Neural cell (in vitro differentiated cells): ENCODE measurements at regions not wholly inside any gene's neighbourhood (a gene's known extent, or its start where the extent isn't known, plus 50 kb on each side); places are given as distances from the start of the nearest gene placed in this dataset.

Experiments
- EZH2 ChIP-seq: fragments of 200-600, 300-800 bp; shearing (Covaris generic), sonication (generic); IDR thresholded peaks from 2 replicates; pipeline ENCODE4 v1.6.1; 2014; ENCODE audit warnings: antibody characterized with exemption, low read length, borderline replicate concordance, mild to moderate bottlenecking; ENCODE audit not compliant: insufficient read depth, poor library complexity, severe bottlenecking
- MXI1 ChIP-seq: fragments of 450-650 bp; conservative IDR thresholded peaks from 2 replicates; pipeline ENCODE4 v1.6.1; 2014; ENCODE audit warnings: antibody characterized with exemption, mild to moderate bottlenecking; ENCODE audit not compliant: poor library complexity, severe bottlenecking
- POLR2AphosphoS5 ChIP-seq: IDR thresholded peaks from 2 replicates; pipeline ENCODE4 v1.6.1; 2012
- RAD21 ChIP-seq: fragments of 450-650 bp; conservative IDR thresholded peaks from 2 replicates; pipeline ENCODE4 v1.6.1; 2014; ENCODE audit warnings: antibody characterized with exemption, mild to moderate bottlenecking, moderate library complexity
- SMC3 ChIP-seq: fragments of 450-650 bp; conservative IDR thresholded peaks from 2 replicates; pipeline ENCODE4 v1.6.1; 2014; ENCODE audit warnings: antibody characterized with exemption, mild to moderate bottlenecking, moderate library complexity; ENCODE audit not compliant: poor library complexity
- TAF1 ChIP-seq: IDR thresholded peaks from 2 replicates; pipeline ENCODE4 v1.6.1; 2012; ENCODE audit warnings: low read depth
- TF ChIP-seq, protein P1 (sequence below): fragments of 450-650 bp; IDR thresholded peaks from 2 replicates; pipeline ENCODE4 v1.5.1; 2014; ENCODE audit warnings: antibody characterized with exemption, mild to moderate bottlenecking, moderate library complexity; ENCODE audit not compliant: poor library complexity, severe bottlenecking
- TF ChIP-seq, protein P2 (sequence below): IDR thresholded peaks from 2 replicates; pipeline ENCODE4 v1.6.1; 2012; ENCODE audit warnings: borderline replicate concordance

DNA sequence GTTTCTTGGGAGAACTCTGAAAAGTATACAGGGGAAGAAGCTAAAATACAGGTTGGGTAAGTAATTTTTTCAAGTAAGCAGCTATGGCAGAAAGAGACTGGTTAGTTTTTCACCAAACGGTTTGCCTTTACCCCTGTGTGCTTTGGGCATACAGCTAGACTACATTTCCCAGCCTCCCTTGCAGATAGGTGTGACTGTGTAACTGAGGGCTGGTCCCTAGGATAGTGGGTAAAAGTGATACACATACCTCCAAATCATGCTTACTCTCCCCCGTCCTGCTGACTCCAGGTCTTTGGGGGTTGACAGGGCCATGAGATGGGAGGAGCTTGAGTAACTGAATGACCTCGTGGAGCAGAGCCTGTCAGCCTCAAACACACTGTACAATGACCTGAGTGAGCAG lies 208.6 kb upstream of the GDNF start:
- TF ChIP-seq, protein P1, sequence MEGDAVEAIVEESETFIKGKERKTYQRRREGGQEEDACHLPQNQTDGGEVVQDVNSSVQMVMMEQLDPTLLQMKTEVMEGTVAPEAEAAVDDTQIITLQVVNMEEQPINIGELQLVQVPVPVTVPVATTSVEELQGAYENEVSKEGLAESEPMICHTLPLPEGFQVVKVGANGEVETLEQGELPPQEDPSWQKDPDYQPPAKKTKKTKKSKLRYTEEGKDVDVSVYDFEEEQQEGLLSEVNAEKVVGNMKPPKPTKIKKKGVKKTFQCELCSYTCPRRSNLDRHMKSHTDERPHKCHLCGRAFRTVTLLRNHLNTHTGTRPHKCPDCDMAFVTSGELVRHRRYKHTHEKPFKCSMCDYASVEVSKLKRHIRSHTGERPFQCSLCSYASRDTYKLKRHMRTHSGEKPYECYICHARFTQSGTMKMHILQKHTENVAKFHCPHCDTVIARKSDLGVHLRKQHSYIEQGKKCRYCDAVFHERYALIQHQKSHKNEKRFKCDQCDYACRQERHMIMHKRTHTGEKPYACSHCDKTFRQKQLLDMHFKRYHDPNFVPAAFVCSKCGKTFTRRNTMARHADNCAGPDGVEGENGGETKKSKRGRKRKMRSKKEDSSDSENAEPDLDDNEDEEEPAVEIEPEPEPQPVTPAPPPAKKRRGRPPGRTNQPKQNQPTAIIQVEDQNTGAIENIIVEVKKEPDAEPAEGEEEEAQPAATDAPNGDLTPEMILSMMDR: no peak
- no peak for TF ChIP-seq TAF1
- TF ChIP-seq EZH2: no peak
- no peak for TF ChIP-seq RAD21
- TF ChIP-seq POLR2AphosphoS5: no peak
- TF ChIP-seq, protein P2, sequence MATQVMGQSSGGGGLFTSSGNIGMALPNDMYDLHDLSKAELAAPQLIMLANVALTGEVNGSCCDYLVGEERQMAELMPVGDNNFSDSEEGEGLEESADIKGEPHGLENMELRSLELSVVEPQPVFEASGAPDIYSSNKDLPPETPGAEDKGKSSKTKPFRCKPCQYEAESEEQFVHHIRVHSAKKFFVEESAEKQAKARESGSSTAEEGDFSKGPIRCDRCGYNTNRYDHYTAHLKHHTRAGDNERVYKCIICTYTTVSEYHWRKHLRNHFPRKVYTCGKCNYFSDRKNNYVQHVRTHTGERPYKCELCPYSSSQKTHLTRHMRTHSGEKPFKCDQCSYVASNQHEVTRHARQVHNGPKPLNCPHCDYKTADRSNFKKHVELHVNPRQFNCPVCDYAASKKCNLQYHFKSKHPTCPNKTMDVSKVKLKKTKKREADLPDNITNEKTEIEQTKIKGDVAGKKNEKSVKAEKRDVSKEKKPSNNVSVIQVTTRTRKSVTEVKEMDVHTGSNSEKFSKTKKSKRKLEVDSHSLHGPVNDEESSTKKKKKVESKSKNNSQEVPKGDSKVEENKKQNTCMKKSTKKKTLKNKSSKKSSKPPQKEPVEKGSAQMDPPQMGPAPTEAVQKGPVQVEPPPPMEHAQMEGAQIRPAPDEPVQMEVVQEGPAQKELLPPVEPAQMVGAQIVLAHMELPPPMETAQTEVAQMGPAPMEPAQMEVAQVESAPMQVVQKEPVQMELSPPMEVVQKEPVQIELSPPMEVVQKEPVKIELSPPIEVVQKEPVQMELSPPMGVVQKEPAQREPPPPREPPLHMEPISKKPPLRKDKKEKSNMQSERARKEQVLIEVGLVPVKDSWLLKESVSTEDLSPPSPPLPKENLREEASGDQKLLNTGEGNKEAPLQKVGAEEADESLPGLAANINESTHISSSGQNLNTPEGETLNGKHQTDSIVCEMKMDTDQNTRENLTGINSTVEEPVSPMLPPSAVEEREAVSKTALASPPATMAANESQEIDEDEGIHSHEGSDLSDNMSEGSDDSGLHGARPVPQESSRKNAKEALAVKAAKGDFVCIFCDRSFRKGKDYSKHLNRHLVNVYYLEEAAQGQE: no peak
- no peak for TF ChIP-seq MXI1
- no peak for TF ChIP-seq SMC3
